Suprapubic skin (tissue), 4 donors: ENCODE measurements at regions not wholly inside any gene's neighbourhood (a gene's known extent, or its start where the extent isn't known, plus 50 kb on each side); places are given as distances from the start of the nearest gene placed in this dataset.

Experiments
- DNase-seq, 2 donors: peaks; one replicate each; pipeline ENCODE4 v3.0.0-alpha.2; 2019; ENCODE audit warnings: low spot score in 2 of 2
- H3K27ac ChIP-seq: fragments of 200-600 bp; sonication (generic); one replicate; pipeline ENCODE4 v1.5.1; 2019
- H3K27me3 ChIP-seq: fragments of 200-600 bp; sonication (generic); one replicate; pipeline ENCODE4 v1.5.1; 2019
- H3K36me3 ChIP-seq: fragments of 200-600 bp; sonication (generic); one replicate; pipeline ENCODE4 v1.5.1; 2019
- H3K4me1 ChIP-seq: fragments of 200-600 bp; sonication (generic); one replicate; pipeline ENCODE4 v1.5.1; 2019
- H3K4me3 ChIP-seq: fragments of 200-600 bp; sonication (generic); one replicate; pipeline ENCODE4 v1.5.1; 2019; ENCODE audit warnings: mild to moderate bottlenecking
- H3K9me3 ChIP-seq: fragments of 200-600 bp; sonication (generic); one replicate; pipeline ENCODE4 v1.5.1; 2019
- CTCF ChIP-seq, 2 donors: fragments of 200-600 bp in 1 of 2; fragments of 450-650 bp in 1 of 2; sonication (generic) in 1 of 2; IDR thresholded peaks; one replicate each; pipeline ENCODE4 v1.5.1; 2016 to 2019; ENCODE audit warnings: antibody characterized with exemption in 2 of 2, mild to moderate bottlenecking in 1 of 2, moderate library complexity in 1 of 2
- EP300 ChIP-seq: sonication (generic); formaldehyde crosslinking; IDR thresholded peaks from one replicate; pipeline ENCODE4 v1.6.1; 2017; ENCODE audit warnings: antibody characterized with exemption
- POLR2A ChIP-seq, 2 donors: fragments of 450-650 bp; IDR thresholded peaks; one replicate each; pipeline ENCODE4 v1.6.1; 2017; ENCODE audit warnings: antibody characterized with exemption in 2 of 2, mild to moderate bottlenecking in 2 of 2, moderate library complexity in 2 of 2
- POLR2AphosphoS5 ChIP-seq, 3 donors: sonication (generic); formaldehyde crosslinking; IDR thresholded peaks; one replicate each; pipeline ENCODE4 v1.6.1; 2017; ENCODE audit warnings: antibody characterized with exemption in 3 of 3
- WGBS: methylation state at CpG from one replicate; pipeline ENCODE4 v1.1.5; 2018; 5-methylcytosine and 5-hydroxymethylcytosine counted together

DNA sequence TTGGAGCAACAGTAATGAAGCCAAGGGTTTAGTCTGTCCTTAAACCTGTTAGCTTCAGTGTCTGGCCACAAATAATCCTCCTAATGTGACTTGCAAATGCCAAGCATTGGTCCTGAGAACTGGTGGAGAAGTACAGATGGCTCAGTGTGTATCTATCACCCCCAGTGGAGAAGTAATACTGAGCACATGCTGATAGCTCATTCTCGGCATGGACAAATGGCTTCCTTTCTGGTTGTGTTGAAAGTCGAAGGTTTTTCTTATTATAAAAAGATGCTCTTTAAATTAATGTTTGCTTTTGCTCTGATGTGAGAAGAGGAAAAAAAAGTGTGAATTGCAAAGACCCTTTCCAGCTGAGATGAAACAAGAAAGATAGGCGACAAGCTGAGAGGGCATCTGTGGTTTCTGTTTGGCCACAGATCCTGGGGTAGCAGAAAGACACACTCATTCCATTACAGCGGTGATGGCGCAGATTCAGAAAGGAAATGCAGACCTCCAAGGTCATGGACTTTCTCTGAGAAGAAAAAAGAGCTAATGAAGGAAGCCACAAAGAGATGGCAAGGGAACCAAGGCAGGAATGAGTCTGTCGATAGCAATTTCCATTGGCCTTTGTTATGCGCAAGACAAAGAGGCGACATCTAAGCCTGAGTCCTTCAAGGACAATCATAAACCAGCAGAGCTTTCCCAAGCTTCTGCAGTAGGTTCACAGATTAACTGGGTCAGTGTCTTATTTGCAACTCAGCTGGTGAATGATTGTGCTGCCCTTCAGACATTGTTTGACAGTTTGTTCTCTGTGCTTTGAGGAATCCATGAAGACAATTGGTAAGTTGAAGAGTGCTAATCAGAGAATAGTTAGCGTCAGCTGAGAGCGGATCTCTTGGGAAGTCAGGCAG, 155.5 kb upstream of the RGS6 start:
- TF ChIP-seq CTCF (IDR thresholded peaks at IDR 0.05) = no peak
- no peak for TF ChIP-seq EP300
- TF ChIP-seq POLR2A (IDR thresholded peaks at IDR 0.05) = no peak
- no peak for TF ChIP-seq POLR2AphosphoS5 (IDR thresholded peaks at IDR 0.05)
- WGBS = 73% methylated on average over 10 of the region's 10 CpGs
- Histone ChIP-seq H3K36me3 (no peaks in the 10 kb centered on the region), H3K4me1 (no peaks in the 10 kb centered on the region), H3K9me3 (peaks cover 5% of the 10 kb centered on the region), H3K4me3 (no peak overlapping the region), H3K27ac (no peak overlapping the region), H3K27me3 (no peaks in the 10 kb centered on the region)
- DNase-seq = no peak

GRCh38 chr14:71780075-71780474, 152.2 kb upstream of the RGS6 start:
- Histone ChIP-seq H3K27ac (no peak overlapping the region), H3K4me3 (no peak overlapping the region), H3K4me1 (no peaks in the 10 kb centered on the region), H3K36me3 (no peaks in the 10 kb centered on the region), H3K27me3 (no peaks in the 10 kb centered on the region), H3K9me3 (no peaks in the 10 kb centered on the region)
- WGBS = 58% methylated on average over 2 of the region's 2 CpGs
- TF ChIP-seq POLR2A (IDR thresholded peaks at IDR 0.05) (no peak), POLR2AphosphoS5 (IDR thresholded peaks at IDR 0.05) (no peak), CTCF (IDR thresholded peaks at IDR 0.05) (no peak), EP300 (no peak)
- no peak for DNase-seq

GRCh38 chr14:71780822-71781221, 151.4 kb upstream of the RGS6 start:
- no peak overlapping the region for H3K27ac ChIP-seq
- 75% methylated on average over 3 of the region's 3 CpGs for WGBS
- no peak overlapping the region for H3K4me3 ChIP-seq
- no peaks in the 10 kb centered on the region for H3K9me3 ChIP-seq
- no peaks in the 10 kb centered on the region for H3K4me1 ChIP-seq
- no peak for TF ChIP-seq CTCF (IDR thresholded peaks at IDR 0.05)
- no peak for TF ChIP-seq POLR2A (IDR thresholded peaks at IDR 0.05)
- no peak for TF ChIP-seq POLR2AphosphoS5 (IDR thresholded peaks at IDR 0.05)
- TF ChIP-seq EP300 = no peak
- H3K36me3 ChIP-seq = no peaks in the 10 kb centered on the region
- H3K27me3 ChIP-seq = no peaks in the 10 kb centered on the region
- no peak for DNase-seq

GRCh38 chr14:71783088-71783487, 149.1 kb upstream of the RGS6 start:
- WGBS = 60% methylated on average over 4 of the region's 4 CpGs
- DNase-seq = no peak
- no peak overlapping the region for H3K4me3 ChIP-seq
- no peaks in the 10 kb centered on the region for H3K4me1 ChIP-seq
- H3K27me3 ChIP-seq = no peaks in the 10 kb centered on the region
- H3K27ac ChIP-seq = no peak overlapping the region
- no peaks in the 10 kb centered on the region for H3K9me3 ChIP-seq
- H3K36me3 ChIP-seq = no peaks in the 10 kb centered on the region
- TF ChIP-seq POLR2AphosphoS5 (IDR thresholded peaks at IDR 0.05) (no peak), POLR2A (IDR thresholded peaks at IDR 0.05) (no peak), CTCF (IDR thresholded peaks at IDR 0.05) (no peak), EP300 (no peak)

- Histone ChIP-seq H3K36me3 (no peaks in the 10 kb centered on the region), H3K27ac (no peak overlapping the region), H3K4me3 (no peak overlapping the region), H3K9me3 (no peaks in the 10 kb centered on the region), H3K4me1 (no peaks in the 10 kb centered on the region), H3K27me3 (no peaks in the 10 kb centered on the region)
- no peak for DNase-seq
- WGBS = 30% methylated on average over 4 of the region's 4 CpGs
- TF ChIP-seq CTCF (IDR thresholded peaks at IDR 0.05) (no peak), POLR2AphosphoS5 (IDR thresholded peaks at IDR 0.05) (no peak), EP300 (no peak), POLR2A (IDR thresholded peaks at IDR 0.05) (no peak)
Observed at GRCh38 chr14:71783786-71784185, 148.4 kb upstream of the RGS6 start.
